ENCODE measurements at regions not wholly inside any gene's neighbourhood (a gene's known extent, or its start where the extent isn't known, plus 50 kb on each side); places are given as distances from the start of the nearest gene placed in this dataset.

- Histone ChIP-seq H3K36me3 (ENCODE audit: insufficient read depth, low read length) (no peaks in the 10 kb centered on the region), H3K9me3 (ENCODE audit: control insufficient read depth, insufficient read depth, low read length) (no peaks in the 10 kb centered on the region), H3K4me1 (ENCODE audit: insufficient read depth, low read length) (no peaks in the 10 kb centered on the region), H3K9ac (ENCODE audit: low read depth, low read length) (no peak overlapping the region)
Measured at GRCh38 chr21:17432732-17433057, 80.1 kb upstream of the CXADR start.

DNA sequence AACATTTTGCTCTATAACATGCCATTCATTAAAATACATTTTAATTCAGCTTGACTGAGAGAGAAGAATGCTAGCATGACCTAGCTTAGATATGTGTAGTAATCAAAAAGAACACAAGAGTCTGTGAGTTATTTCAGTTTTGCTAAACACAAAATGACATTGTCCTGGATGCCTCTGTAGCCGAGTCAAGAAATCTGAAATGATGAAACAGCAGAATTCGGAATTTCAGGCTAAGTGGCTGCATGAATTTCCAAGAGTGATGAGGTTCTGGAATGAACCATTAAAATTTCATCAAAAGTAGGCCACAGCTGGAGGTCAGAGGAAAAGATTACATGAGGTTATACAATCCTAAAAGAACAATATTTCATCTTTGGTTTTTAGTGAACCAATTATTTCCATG, 79.1 kb upstream of the CXADR start:
- H3K9me3 ChIP-seq (ENCODE audit: control insufficient read depth, insufficient read depth, low read length) = no peaks in the 10 kb centered on the region
- H3K4me1 ChIP-seq (ENCODE audit: insufficient read depth, low read length) = peaks cover 8% of the 10 kb centered on the region
- no peaks in the 10 kb centered on the region for H3K36me3 ChIP-seq (ENCODE audit: insufficient read depth, low read length)
- H3K9ac ChIP-seq (ENCODE audit: low read depth, low read length) = no peak overlapping the region

GRCh38 chr21:17435565-17436543, 77.0 kb upstream of the CXADR start:
- Histone ChIP-seq H3K9me3 (ENCODE audit: control insufficient read depth, insufficient read depth, low read length) (no peaks in the 10 kb centered on the region), H3K4me1 (ENCODE audit: insufficient read depth, low read length) (peaks cover 11% of the 10 kb centered on the region), H3K9ac (ENCODE audit: low read depth, low read length) (no peak overlapping the region), H3K36me3 (ENCODE audit: insufficient read depth, low read length) (no peaks in the 10 kb centered on the region)

- peaks cover 14% of the 10 kb centered on the region for H3K4me1 ChIP-seq (ENCODE audit: insufficient read depth, low read length)
- no peak overlapping the region for H3K9ac ChIP-seq (ENCODE audit: low read depth, low read length)
- H3K36me3 ChIP-seq (ENCODE audit: insufficient read depth, low read length) = no peaks in the 10 kb centered on the region
- no peaks in the 10 kb centered on the region for H3K9me3 ChIP-seq (ENCODE audit: control insufficient read depth, insufficient read depth, low read length)
Measured at GRCh38 chr21:17436626-17437111, 76.2 kb upstream of the CXADR start.

DNA sequence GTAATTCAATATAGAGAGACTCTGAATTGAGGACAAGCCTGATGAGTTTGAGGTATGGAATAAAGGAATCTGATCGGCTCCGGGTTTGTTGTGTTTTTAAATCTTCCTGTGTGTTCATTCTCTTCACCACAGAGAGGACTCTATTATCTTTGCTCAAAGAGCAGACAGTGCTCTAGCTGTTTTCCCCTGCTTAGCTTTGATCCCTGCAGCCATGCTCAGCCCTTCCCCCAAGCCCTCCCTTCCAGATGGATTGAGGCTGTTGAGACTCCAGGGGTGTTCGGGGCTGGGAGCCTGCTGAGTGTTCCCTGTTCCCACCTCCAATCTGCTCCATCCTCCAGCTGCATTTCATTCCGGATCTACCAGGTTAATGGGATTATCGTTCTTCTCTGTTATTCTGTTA, 74.2 kb upstream of the CXADR start:
- Histone ChIP-seq H3K4me1 (ENCODE audit: insufficient read depth, low read length) (peaks cover 19% of the 10 kb centered on the region), H3K36me3 (ENCODE audit: insufficient read depth, low read length) (no peaks in the 10 kb centered on the region), H3K9me3 (ENCODE audit: control insufficient read depth, insufficient read depth, low read length) (no peaks in the 10 kb centered on the region), H3K9ac (ENCODE audit: low read depth, low read length) (no peak overlapping the region)

- no peaks in the 10 kb centered on the region for H3K9me3 ChIP-seq (ENCODE audit: control insufficient read depth, insufficient read depth, low read length)
- peaks cover 19% of the 10 kb centered on the region for H3K4me1 ChIP-seq (ENCODE audit: insufficient read depth, low read length)
- no peak overlapping the region for H3K9ac ChIP-seq (ENCODE audit: low read depth, low read length)
- no peaks in the 10 kb centered on the region for H3K36me3 ChIP-seq (ENCODE audit: insufficient read depth, low read length)
Measured at GRCh38 chr21:17440969-17441368, 71.9 kb upstream of the CXADR start.

GRCh38 chr21:17441370-17441769, 71.5 kb upstream of the CXADR start:
- Histone ChIP-seq H3K4me1 (ENCODE audit: insufficient read depth, low read length) (peaks cover 19% of the 10 kb centered on the region), H3K9me3 (ENCODE audit: control insufficient read depth, insufficient read depth, low read length) (no peaks in the 10 kb centered on the region), H3K9ac (ENCODE audit: low read depth, low read length) (no peak overlapping the region), H3K36me3 (ENCODE audit: insufficient read depth, low read length) (no peaks in the 10 kb centered on the region)

GRCh38 chr21:17442165-17442564, 70.7 kb upstream of the CXADR start:
- peaks cover 19% of the 10 kb centered on the region for H3K4me1 ChIP-seq (ENCODE audit: insufficient read depth, low read length)

DNA sequence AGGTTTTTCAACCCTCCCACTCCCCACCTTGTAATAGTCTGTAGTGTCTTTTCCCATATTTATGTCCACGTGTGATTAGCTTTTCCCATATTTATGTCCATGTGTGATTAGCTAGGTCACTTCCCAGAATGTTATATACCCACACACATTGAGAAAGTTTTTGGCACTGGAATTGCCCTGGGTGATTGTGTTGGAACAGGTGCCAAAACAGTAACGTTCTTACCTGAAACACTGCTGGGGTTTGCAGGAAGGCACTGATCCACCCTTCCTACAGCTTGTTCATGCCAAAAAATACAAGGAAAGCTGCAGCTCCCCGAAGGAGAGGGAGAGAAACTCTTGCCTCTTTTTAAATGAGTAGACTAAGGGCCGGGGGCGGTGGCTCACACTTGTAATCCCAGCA, 68.0 kb upstream of the CXADR start:
- no peaks in the 10 kb centered on the region for H3K9me3 ChIP-seq (ENCODE audit: control insufficient read depth, insufficient read depth, low read length)
- 0 out of 2 replicates have a peak, but pooled peaks cover 7% of the 10 kb centered on the region for H3K4me1 ChIP-seq (ENCODE audit: insufficient read depth, low read length)
- H3K9ac ChIP-seq (ENCODE audit: low read depth, low read length) = no peak overlapping the region
- no peaks in the 10 kb centered on the region for H3K36me3 ChIP-seq (ENCODE audit: insufficient read depth, low read length)

More at GRCh38 chr21:17442165-17442564, 70.7 kb upstream of the CXADR start:
- H3K9ac ChIP-seq (ENCODE audit: low read depth, low read length) = no peak overlapping the region
- H3K9me3 ChIP-seq (ENCODE audit: control insufficient read depth, insufficient read depth, low read length) = no peaks in the 10 kb centered on the region
- no peaks in the 10 kb centered on the region for H3K36me3 ChIP-seq (ENCODE audit: insufficient read depth, low read length)

- Histone ChIP-seq H3K9ac (ENCODE audit: low read depth, low read length) (no peak overlapping the region), H3K4me1 (ENCODE audit: insufficient read depth, low read length) (0 out of 2 replicates have a peak, but pooled peaks cover 5% of the 10 kb centered on the region), H3K9me3 (ENCODE audit: control insufficient read depth, insufficient read depth, low read length) (no peaks in the 10 kb centered on the region), H3K36me3 (ENCODE audit: insufficient read depth, low read length) (no peaks in the 10 kb centered on the region)
Measured at GRCh38 chr21:17446737-17447136, 66.1 kb upstream of the CXADR start.

DNA sequence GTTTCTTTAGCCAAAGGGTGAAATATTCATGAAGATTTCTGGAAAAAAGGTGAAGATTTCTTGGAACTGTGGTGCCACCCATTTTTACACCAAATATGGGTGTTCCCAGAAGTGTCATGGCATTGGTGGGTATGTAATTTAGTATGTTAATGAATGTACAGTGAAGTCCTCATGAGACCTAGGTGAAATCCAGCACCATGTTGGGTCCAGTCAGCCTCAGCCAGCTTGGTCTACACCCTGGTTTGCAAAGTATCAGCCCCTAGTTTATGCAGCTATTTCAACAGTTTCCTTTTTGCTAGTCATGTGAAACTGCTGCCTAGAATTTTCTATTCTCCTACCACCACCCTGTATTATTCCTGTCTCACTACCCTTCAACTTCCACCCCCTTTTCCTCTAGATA, 63.1 kb upstream of the CXADR start:
- Histone ChIP-seq H3K9me3 (ENCODE audit: control insufficient read depth, insufficient read depth, low read length) (no peaks in the 10 kb centered on the region), H3K4me1 (ENCODE audit: insufficient read depth, low read length) (no peaks in the 10 kb centered on the region), H3K9ac (ENCODE audit: low read depth, low read length) (no peak overlapping the region), H3K36me3 (ENCODE audit: insufficient read depth, low read length) (no peaks in the 10 kb centered on the region)

DNA sequence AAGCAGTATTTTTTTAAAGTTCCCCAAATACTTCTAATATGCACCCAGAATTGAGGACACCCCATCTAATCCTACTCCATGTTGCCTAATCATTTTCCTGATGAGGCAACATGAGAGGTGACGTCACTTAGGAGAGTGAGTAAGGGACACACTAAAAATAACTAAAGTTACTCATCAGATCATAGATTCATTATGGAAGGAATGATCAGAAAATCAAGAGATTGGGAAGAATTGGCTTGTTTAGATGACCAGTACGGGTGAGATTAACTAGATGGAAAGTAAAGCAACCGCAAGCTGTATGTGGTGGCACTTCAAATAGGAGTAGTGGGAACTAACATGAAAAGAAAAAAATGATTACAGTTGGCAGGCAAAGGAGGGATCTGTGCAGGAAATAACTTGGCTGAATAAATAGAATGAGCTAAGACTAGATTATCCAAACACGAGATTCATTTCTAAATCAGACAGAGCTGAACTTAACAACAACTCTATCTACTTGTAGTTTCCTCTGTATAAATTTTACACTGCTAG, 61.4 kb upstream of the CXADR start:
- Histone ChIP-seq H3K4me1 (ENCODE audit: insufficient read depth, low read length) (no peaks in the 10 kb centered on the region), H3K9ac (ENCODE audit: low read depth, low read length) (no peak overlapping the region), H3K9me3 (ENCODE audit: control insufficient read depth, insufficient read depth, low read length) (no peaks in the 10 kb centered on the region), H3K36me3 (ENCODE audit: insufficient read depth, low read length) (no peaks in the 10 kb centered on the region)

DNA sequence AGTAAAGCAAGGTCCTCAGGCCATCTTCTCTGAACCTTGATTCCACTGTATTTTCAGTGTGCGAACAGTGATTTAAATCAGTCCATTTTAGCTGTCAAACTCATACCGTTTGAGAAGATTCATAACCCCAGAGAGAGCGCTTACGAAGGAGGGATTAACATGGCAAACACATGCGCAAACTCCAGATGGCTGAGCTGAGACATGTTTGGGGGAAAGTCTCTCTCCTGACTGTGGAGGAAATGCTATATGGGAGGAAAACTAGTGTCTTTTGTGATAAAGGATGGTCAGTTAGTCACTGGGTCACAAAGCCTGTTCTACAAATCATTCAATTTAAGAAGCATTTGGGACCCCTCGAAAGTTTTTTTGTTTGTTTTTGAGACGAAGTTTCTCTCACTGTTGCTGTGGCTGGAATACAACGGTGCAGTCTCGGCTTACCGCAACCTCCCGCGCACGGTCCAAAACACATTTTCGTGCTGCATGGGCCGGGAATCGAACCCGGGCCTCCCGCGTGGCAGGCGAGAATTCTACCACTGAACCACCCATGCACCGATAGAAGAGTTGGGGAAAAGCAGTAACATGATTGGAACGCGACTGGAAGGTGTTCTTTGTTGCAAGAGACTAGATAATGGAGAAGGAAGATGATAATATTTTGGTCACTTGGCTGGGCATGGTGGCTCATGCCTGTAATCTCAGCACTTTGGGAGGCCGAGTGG, 58.4 kb upstream of the CXADR start:
- Histone ChIP-seq H3K4me1 (ENCODE audit: insufficient read depth, low read length) (no peaks in the 10 kb centered on the region), H3K36me3 (ENCODE audit: insufficient read depth, low read length) (no peaks in the 10 kb centered on the region), H3K9ac (ENCODE audit: low read depth, low read length) (peak overlapping the region; percentile 58; the same call in 1 of the 2 replicates), H3K9me3 (ENCODE audit: control insufficient read depth, insufficient read depth, low read length) (no peaks in the 10 kb centered on the region)

- Histone ChIP-seq H3K4me1 (ENCODE audit: insufficient read depth, low read length) (no peaks in the 10 kb centered on the region), H3K36me3 (ENCODE audit: insufficient read depth, low read length) (no peaks in the 10 kb centered on the region), H3K9me3 (ENCODE audit: control insufficient read depth, insufficient read depth, low read length) (no peaks in the 10 kb centered on the region), H3K9ac (ENCODE audit: low read depth, low read length) (peak overlapping the region; percentile 58; the same call in 1 of the 2 replicates)
Measured at GRCh38 chr21:17455028-17455353, 57.9 kb upstream of the CXADR start.

Data from ES-I3 (cell line).